Prostate gland (tissue), 2 donors: ENCODE measurements at regions not wholly inside any gene's neighbourhood (a gene's known extent, or its start where the extent isn't known, plus 50 kb on each side); places are given as distances from the start of the nearest gene placed in this dataset.

Source experiments
- POLR2A ChIP-seq: fragments of 450-650 bp; IDR thresholded peaks from one replicate; pipeline ENCODE4 v1.6.1; 2016; ENCODE audit warnings: antibody characterized with exemption, mild to moderate bottlenecking
- TF ChIP-seq, protein P1 (sequence below), 4 experiments: fragments of 200-600 bp in 2 of 4; fragments of 450-650 bp in 2 of 4; sonication (generic) in 2 of 4; IDR thresholded peaks; 1 replicate in 3 of 4; 2 replicates in 1 of 4; pipeline ENCODE4 v1.5.1; 2016 to 2019; ENCODE audit warnings: antibody characterized with exemption in 4 of 4, mild to moderate bottlenecking in 2 of 4, moderate library complexity in 2 of 4

DNA sequence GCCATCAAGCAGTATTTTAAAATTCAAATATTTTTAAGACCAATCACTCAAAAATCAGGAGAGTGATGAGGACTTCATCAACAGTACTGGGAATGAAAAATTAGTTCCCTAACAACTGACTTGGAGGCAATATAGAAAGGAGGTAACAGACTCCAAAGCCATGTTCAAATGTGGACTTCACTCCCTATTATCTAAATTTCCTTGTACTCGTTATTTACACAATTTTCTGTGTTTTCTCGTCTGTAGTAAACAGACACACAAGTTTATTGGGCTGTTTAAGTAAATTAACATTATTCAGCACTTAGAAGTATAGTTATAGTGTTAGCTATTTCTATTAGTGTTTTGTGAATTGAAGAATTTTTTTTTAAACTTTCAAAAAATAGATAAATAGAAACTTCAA, 159.5 kb upstream of the FTMT start:
- TF ChIP-seq, protein P1, sequence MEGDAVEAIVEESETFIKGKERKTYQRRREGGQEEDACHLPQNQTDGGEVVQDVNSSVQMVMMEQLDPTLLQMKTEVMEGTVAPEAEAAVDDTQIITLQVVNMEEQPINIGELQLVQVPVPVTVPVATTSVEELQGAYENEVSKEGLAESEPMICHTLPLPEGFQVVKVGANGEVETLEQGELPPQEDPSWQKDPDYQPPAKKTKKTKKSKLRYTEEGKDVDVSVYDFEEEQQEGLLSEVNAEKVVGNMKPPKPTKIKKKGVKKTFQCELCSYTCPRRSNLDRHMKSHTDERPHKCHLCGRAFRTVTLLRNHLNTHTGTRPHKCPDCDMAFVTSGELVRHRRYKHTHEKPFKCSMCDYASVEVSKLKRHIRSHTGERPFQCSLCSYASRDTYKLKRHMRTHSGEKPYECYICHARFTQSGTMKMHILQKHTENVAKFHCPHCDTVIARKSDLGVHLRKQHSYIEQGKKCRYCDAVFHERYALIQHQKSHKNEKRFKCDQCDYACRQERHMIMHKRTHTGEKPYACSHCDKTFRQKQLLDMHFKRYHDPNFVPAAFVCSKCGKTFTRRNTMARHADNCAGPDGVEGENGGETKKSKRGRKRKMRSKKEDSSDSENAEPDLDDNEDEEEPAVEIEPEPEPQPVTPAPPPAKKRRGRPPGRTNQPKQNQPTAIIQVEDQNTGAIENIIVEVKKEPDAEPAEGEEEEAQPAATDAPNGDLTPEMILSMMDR (IDR thresholded peaks at IDR 0.05): no peak
- no peak for TF ChIP-seq POLR2A
